ENCODE measurements at regions not wholly inside any gene's neighbourhood (a gene's known extent, or its start where the extent isn't known, plus 50 kb on each side); places are given as distances from the start of the nearest gene placed in this dataset.

DNA sequence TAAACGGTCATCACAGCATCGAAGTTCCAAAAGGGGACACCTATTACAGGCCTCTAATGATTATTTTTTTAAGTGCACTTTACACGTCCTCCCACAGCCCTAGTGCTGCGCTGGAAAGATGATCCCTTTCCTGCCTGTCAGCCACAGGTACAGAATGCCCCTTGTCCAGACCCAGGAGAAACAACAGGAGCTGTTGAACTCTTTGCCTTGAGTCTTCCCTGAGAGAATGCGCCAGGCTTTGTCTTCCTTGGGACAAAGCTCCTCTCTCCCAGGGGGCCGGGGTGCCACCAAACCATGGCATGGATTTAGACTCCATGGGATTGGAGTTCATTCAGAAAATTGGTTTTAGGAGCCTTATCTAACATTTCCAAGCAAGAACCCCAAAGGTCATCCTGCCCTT, 319.0 kb upstream of the SOX11 start:
- no peak overlapping the region for H3K4me3 ChIP-seq (ENCODE audit: low read depth, low read length)
- TF ChIP-seq, protein P1, sequence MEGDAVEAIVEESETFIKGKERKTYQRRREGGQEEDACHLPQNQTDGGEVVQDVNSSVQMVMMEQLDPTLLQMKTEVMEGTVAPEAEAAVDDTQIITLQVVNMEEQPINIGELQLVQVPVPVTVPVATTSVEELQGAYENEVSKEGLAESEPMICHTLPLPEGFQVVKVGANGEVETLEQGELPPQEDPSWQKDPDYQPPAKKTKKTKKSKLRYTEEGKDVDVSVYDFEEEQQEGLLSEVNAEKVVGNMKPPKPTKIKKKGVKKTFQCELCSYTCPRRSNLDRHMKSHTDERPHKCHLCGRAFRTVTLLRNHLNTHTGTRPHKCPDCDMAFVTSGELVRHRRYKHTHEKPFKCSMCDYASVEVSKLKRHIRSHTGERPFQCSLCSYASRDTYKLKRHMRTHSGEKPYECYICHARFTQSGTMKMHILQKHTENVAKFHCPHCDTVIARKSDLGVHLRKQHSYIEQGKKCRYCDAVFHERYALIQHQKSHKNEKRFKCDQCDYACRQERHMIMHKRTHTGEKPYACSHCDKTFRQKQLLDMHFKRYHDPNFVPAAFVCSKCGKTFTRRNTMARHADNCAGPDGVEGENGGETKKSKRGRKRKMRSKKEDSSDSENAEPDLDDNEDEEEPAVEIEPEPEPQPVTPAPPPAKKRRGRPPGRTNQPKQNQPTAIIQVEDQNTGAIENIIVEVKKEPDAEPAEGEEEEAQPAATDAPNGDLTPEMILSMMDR (IDR thresholded peaks at IDR 0.05; ENCODE audit: low read depth, low read length), result no peak
- DNase-seq (ENCODE audit: low read depth, low spot score), result peak; percentile 56
- in situ Hi-C loops (cut with HindIII; ENCODE audit: low sequenced_read_pairs), result no loop called here

- TF ChIP-seq, protein P1 (IDR thresholded peaks at IDR 0.05; ENCODE audit: low read depth, low read length), result no peak
- H3K4me3 ChIP-seq (ENCODE audit: low read depth, low read length), result no peak overlapping the region
- in situ Hi-C loops (cut with HindIII; ENCODE audit: low sequenced_read_pairs), result no loop called here
- DNase-seq (ENCODE audit: low read depth, low spot score), result no peak
Observed at GRCh38 chr2:5374762-5375161, 317.4 kb upstream of the SOX11 start.

DNA sequence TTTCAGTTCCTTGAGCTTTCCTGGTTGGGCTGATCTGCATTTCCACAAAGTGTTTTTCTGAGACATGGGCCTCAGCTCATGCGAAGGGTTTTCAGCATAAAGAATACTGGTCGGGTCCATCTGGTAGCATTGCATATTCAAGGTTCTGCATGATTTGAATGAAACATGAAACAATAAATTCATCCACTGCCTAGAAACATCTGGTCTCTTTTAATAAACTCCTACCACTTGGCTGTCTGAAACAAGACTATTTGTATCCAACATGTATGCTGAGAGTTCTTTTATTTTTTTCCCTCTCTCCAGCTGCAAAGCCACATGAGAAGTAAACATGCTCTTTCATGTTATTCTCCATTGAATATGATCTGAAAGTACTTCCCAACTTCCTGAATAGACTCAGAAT, 314.9 kb upstream of the SOX11 start:
- no peak overlapping the region for H3K4me3 ChIP-seq (ENCODE audit: low read depth, low read length)
- in situ Hi-C loops (cut with HindIII; ENCODE audit: low sequenced_read_pairs), result no loop called here
- TF ChIP-seq, protein P1 (IDR thresholded peaks at IDR 0.05; ENCODE audit: low read depth, low read length), result no peak
- DNase-seq (ENCODE audit: low read depth, low spot score), result no peak

DNA sequence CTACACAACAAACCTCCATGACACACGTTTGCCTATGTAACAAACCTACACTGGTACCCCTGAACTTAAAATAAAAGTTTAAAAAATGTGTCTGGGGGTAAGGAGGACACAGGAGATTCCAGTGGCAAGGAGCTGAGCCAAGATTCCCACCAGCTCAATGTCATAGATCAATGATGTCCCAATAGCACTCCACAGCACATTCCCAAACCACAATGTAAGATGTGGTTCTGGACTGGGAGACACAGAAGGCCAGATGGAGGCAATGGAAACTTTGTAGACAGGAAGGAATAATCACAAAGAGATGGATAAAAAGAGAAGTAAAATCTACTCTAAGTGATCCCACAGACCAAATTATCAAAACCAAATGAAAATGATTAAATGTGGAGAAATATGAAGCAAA, 312.4 kb upstream of the SOX11 start:
- TF ChIP-seq, protein P1 (IDR thresholded peaks at IDR 0.05; ENCODE audit: low read depth, low read length), result no peak
- peak; percentile 3 for DNase-seq (ENCODE audit: low read depth, low spot score)
- in situ Hi-C loops (cut with HindIII; ENCODE audit: low sequenced_read_pairs), result no loop called here
- H3K4me3 ChIP-seq (ENCODE audit: low read depth, low read length), result no peak overlapping the region

DNA sequence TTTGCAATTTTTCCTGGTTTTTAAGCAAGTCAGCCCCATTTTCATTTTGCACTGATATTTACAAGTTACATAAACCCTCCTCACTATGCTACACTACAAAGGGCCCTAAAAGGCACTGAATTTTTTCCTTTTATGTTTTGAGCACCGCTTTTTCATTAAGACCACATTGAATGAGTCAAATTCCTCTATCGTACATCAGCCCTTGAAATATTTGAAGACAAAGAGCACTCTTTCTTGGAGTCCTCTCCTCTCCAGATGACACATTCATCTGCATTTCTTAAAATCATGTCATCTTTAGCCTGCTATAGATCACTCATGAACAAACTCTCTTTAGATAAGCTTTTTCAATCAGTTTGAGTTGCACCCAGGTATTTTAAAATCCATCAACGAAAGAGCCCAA, 306.6 kb upstream of the SOX11 start:
- H3K4me3 ChIP-seq (ENCODE audit: low read depth, low read length), result no peak overlapping the region
- DNase-seq (ENCODE audit: low read depth, low spot score), result no peak
- TF ChIP-seq, protein P1 (IDR thresholded peaks at IDR 0.05; ENCODE audit: low read depth, low read length), result no peak
- in situ Hi-C loops (cut with HindIII; ENCODE audit: low sequenced_read_pairs), result no loop called here

GRCh38 chr2:5387406-5387805, 304.8 kb upstream of the SOX11 start:
- in situ Hi-C loops (cut with HindIII; ENCODE audit: low sequenced_read_pairs), result no loop called here
- TF ChIP-seq, protein P1 (IDR thresholded peaks at IDR 0.05; ENCODE audit: low read depth, low read length), result no peak
- DNase-seq (ENCODE audit: low read depth, low spot score), result peak; percentile 53
- no peak overlapping the region for H3K4me3 ChIP-seq (ENCODE audit: low read depth, low read length)

DNA sequence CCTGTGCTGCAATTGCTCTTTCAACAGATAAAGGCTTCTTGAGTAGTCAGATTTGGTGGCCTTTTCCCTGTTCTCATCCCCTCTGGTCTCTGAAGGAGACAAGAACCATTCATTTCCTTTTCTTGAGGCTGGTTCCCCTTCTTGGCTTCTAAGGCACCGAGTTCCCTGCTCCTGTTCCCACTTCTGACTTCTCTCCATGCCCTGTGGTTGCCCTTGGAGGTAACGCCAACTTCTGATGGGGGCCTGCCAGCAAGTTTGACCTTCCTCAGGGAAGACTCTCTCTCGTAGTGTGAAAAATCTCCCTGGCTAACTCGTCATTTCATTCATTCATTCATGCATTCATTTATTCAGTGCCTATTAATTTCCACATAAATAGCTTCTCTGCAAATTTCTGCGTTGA, 302.4 kb upstream of the SOX11 start:
- no peak overlapping the region for H3K4me3 ChIP-seq (ENCODE audit: low read depth, low read length)
- DNase-seq (ENCODE audit: low read depth, low spot score), result no peak
- TF ChIP-seq, protein P1 (IDR thresholded peaks at IDR 0.05; ENCODE audit: low read depth, low read length), result no peak
- in situ Hi-C loops (cut with HindIII; ENCODE audit: low sequenced_read_pairs), result no loop called here
